MM.1S (cell line): ENCODE measurements at regions not wholly inside any gene's neighbourhood (a gene's known extent, or its start where the extent isn't known, plus 50 kb on each side); places are given as distances from the start of the nearest gene placed in this dataset.

ENCODE experiments used
- DNase-seq: peaks from one replicate; pipeline ENCODE4 v3.0.0-alpha.2; 2015
- H2AFZ ChIP-seq: fragments of 300-600 bp; sonication (generic); 2 replicates; pipeline ENCODE4 v1.6.0; 2016; ENCODE audit warnings: antibody characterized with exemption, low read length
- H3F3A ChIP-seq: fragments of 300-600 bp; sonication (generic); 2 replicates; pipeline ENCODE4 v1.6.1; 2016; ENCODE audit warnings: mild to moderate bottlenecking, antibody characterized with exemption, low read length, moderate library complexity, mixed read lengths; ENCODE audit not compliant: insufficient read depth
- H3K27ac ChIP-seq: fragments of 300-600 bp; sonication (generic); 2 replicates; pipeline ENCODE4 v1.5.1; 2016; ENCODE audit warnings: mild to moderate bottlenecking, low read length
- H3K27me3 ChIP-seq: fragments of 300-600 bp; sonication (generic); replicated peaks from 2 replicates; pipeline ENCODE4 v1.6.0; 2016; ENCODE audit warnings: low read length; ENCODE audit not compliant: insufficient read depth
- H3K36me3 ChIP-seq: fragments of 300-600 bp; sonication (generic); replicated peaks from 2 replicates; pipeline ENCODE4 v1.6.1; 2016; ENCODE audit warnings: mild to moderate bottlenecking, low read length, mixed read lengths; ENCODE audit not compliant: insufficient read depth
- H3K4me1 ChIP-seq: fragments of 300-600 bp; sonication (generic); 2 replicates; pipeline ENCODE4 v1.6.1; 2016; ENCODE audit warnings: low read length, mixed read lengths
- H3K4me2 ChIP-seq: fragments of 300-600 bp; sonication (generic); 2 replicates; pipeline ENCODE4 v1.6.0; 2016; ENCODE audit warnings: low read depth, low read length
- H3K4me3 ChIP-seq: fragments of 300-600 bp; sonication (generic); 2 replicates; pipeline ENCODE4 v1.5.1; 2016; ENCODE audit warnings: low read length, mixed read lengths
- H3K79me2 ChIP-seq: fragments of 300-600 bp; sonication (generic); 2 replicates; pipeline ENCODE4 v1.6.1; 2016; ENCODE audit warnings: mixed run types, low read length, mixed read lengths
- H3K9ac ChIP-seq: fragments of 300-600 bp; sonication (generic); 2 replicates; pipeline ENCODE4 v1.6.1; 2016; ENCODE audit warnings: low read length, mixed read lengths
- H3K9me2 ChIP-seq: fragments of 300-600 bp; sonication (generic); replicated peaks from 2 replicates; pipeline ENCODE4 v1.6.1; 2016; ENCODE audit warnings: mild to moderate bottlenecking, low read length, mixed read lengths; ENCODE audit not compliant: insufficient read depth
- H3K9me3 ChIP-seq: fragments of 300-600 bp; sonication (generic); replicated peaks from 2 replicates; pipeline ENCODE4 v1.6.1; 2016; ENCODE audit warnings: mild to moderate bottlenecking, low read length, mixed read lengths; ENCODE audit not compliant: insufficient read depth
- H4K20me1 ChIP-seq: fragments of 300-600 bp; sonication (generic); 2 replicates; pipeline ENCODE4 v1.6.1; 2016; ENCODE audit warnings: mild to moderate bottlenecking, low read length, moderate library complexity, mixed read lengths; ENCODE audit not compliant: insufficient read depth
- CTCF ChIP-seq: fragments of 300-600 bp; sonication (generic); IDR thresholded peaks from 2 replicates; pipeline ENCODE4 v1.5.1; 2016; ENCODE audit warnings: antibody characterized with exemption, low read length, mixed read lengths
- EZH2 ChIP-seq: fragments of 300-600 bp; sonication (generic); optimal IDR thresholded peaks from 2 replicates; pipeline ENCODE3; 2017; ENCODE audit warnings: low read depth, mild to moderate bottlenecking, antibody characterized with exemption, low read length, mixed read lengths
- EZH2phosphoT487 ChIP-seq: fragments of 300-600 bp; sonication (generic); IDR thresholded peaks from 2 replicates; pipeline ENCODE4 v1.6.1; 2018; ENCODE audit warnings: antibody characterized with exemption, low read length

DNA sequence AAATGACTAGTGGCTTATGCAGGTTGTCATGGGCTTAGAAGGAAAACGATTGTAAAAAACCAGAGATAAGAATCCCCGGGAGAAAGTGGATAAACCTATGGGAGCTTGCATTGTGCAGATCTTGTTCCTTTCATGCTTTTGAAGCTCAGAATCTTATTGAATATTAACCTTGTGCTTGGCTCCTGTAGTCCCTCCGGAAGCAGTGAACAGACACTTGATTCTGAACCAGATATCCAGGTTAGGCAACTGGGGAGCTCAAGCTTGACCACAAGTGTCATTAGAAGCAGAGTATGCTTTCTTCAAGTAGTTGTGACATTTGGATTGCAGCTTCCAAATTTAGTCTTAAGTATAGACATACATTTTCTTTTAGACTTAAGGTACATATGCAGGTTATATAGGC, 212.6 kb upstream of the MOCS1 start:
- Histone ChIP-seq H3K27me3 (no peaks in the 10 kb centered on the region), H3K36me3 (no peaks in the 10 kb centered on the region), H3K27ac (no peak overlapping the region), H3K4me3 (no peak overlapping the region), H3K9me3 (no peaks in the 10 kb centered on the region), H3K4me1 (peaks cover 9% of the 10 kb centered on the region; the same call in 1 of the 2 replicates), H3K4me2 (no peak overlapping the region), H3K9me2 (no peaks in the 10 kb centered on the region), H3K9ac (no peak overlapping the region), H4K20me1 (no peaks in the 10 kb centered on the region), H2AFZ (no peak overlapping the region), H3K79me2 (no peaks in the 10 kb centered on the region), H3F3A (no peaks in the 10 kb centered on the region)
- no peak for DNase-seq
- TF ChIP-seq EZH2 (no peak), CTCF (no peak), EZH2phosphoT487 (no peak)

- TF ChIP-seq EZH2phosphoT487 (no peak), CTCF (no peak), EZH2 (no peak)
- no peaks in the 10 kb centered on the region for H3K9me3 ChIP-seq
- no peak overlapping the region for H3K27ac ChIP-seq
- H3K4me3 ChIP-seq, result no peak overlapping the region
- no peaks in the 10 kb centered on the region for H3K79me2 ChIP-seq
- no peaks in the 10 kb centered on the region for H3K4me1 ChIP-seq
- no peaks in the 10 kb centered on the region for H3K27me3 ChIP-seq
- no peak overlapping the region for H3K9ac ChIP-seq
- DNase-seq, result no peak
- no peaks in the 10 kb centered on the region for H3K9me2 ChIP-seq
- H4K20me1 ChIP-seq, result no peaks in the 10 kb centered on the region
- no peak overlapping the region for H3K4me2 ChIP-seq
- no peaks in the 10 kb centered on the region for H3K36me3 ChIP-seq
- H2AFZ ChIP-seq, result no peak overlapping the region
- H3F3A ChIP-seq, result no peaks in the 10 kb centered on the region
These were observed 205.2 kb upstream of the MOCS1 start for GRCh38 chr6:40139447-40139846.

- H3K36me3 ChIP-seq, result no peaks in the 10 kb centered on the region
- no peak for DNase-seq
- no peak overlapping the region for H3K27ac ChIP-seq
- H4K20me1 ChIP-seq, result no peaks in the 10 kb centered on the region
- H3K4me1 ChIP-seq, result no peaks in the 10 kb centered on the region
- no peaks in the 10 kb centered on the region for H3K79me2 ChIP-seq
- H3K9me2 ChIP-seq, result no peaks in the 10 kb centered on the region
- no peaks in the 10 kb centered on the region for H3F3A ChIP-seq
- H3K4me3 ChIP-seq, result no peak overlapping the region
- no peak overlapping the region for H3K4me2 ChIP-seq
- H3K9ac ChIP-seq, result no peak overlapping the region
- no peak for TF ChIP-seq EZH2phosphoT487
- TF ChIP-seq EZH2, result no peak
- TF ChIP-seq CTCF, result no peak
- no peaks in the 10 kb centered on the region for H3K9me3 ChIP-seq
- H2AFZ ChIP-seq, result no peak overlapping the region
- no peaks in the 10 kb centered on the region for H3K27me3 ChIP-seq
These were observed 204.0 kb upstream of the MOCS1 start for GRCh38 chr6:40138273-40138720.
